Activated B cell treated with CpG ODN at 0.5 μM for 24 hours (primary cell): ENCODE measurements at regions not wholly inside any gene's neighbourhood (a gene's known extent, or its start where the extent isn't known, plus 50 kb on each side); places are given as distances from the start of the nearest gene placed in this dataset.

Source experiments
- ATAC-seq: fragments of 200-7000 bp; cut with Tn5 transposase; one replicate; pipeline ENCODE4 v1.10.0; 2021; ENCODE audit warnings: low read depth, mild to moderate bottlenecking, moderate library complexity
- CTCF ChIA-PET: fragments of 350-600 bp; sonication (Branson Sonifier 250); formaldehyde crosslinking; loops from one replicate; lab custom pipeline; 2021; ENCODE audit warnings: antibody characterized with exemption; lab: Charles Lee
- POLR2A ChIA-PET: fragments of 350-600 bp; sonication (Branson Sonifier 250); formaldehyde crosslinking; loops from one replicate; lab custom pipeline; 2021; ENCODE audit warnings: antibody characterized with exemption; lab: Charles Lee
- DNase-seq: peaks from one replicate; pipeline ENCODE4 v3.0.0; 2022
- H3K27ac Mint-ChIP-seq: one replicate; pipeline ENCODE4 v1.8.0; 2020; ENCODE audit warnings: mixed read lengths
- H3K27me3 Mint-ChIP-seq: one replicate; pipeline ENCODE4 v1.8.0; 2021; ENCODE audit warnings: mixed read lengths
- H3K36me3 Mint-ChIP-seq: one replicate; pipeline ENCODE4 v1.8.0; 2021; ENCODE audit warnings: low read depth, mixed read lengths
- H3K4me1 Mint-ChIP-seq: one replicate; pipeline ENCODE4 v1.8.0; 2021; ENCODE audit warnings: mixed read lengths
- H3K4me3 Mint-ChIP-seq: one replicate; pipeline ENCODE4 v1.8.0; 2020; ENCODE audit warnings: mild to moderate bottlenecking, mixed read lengths
- H3K9me3 Mint-ChIP-seq: one replicate; pipeline ENCODE4 v1.8.0; 2020; ENCODE audit warnings: mixed read lengths
- intact Hi-C: fragments of 100-400 bp; cut with micrococcal nuclease; formaldehyde crosslinking; loops from one replicate; pipeline ENCODE4 v1.15.1; 2024
- TF ChIP-seq, protein P1 (sequence below): fragments of 200-600 bp; IDR thresholded peaks from one replicate; pipeline ENCODE4 v1.8.0; 2022; ENCODE audit warnings: antibody characterized with exemption, mild to moderate bottlenecking

GRCh38 chr10:33722067-33722466 is 387.6 kb upstream of the NRP1 start:
- POLR2A ChIA-PET, result no interaction called here
- Mint-ChIP-seq H3K4me3 (no peak overlapping the region), H3K27ac (no peak overlapping the region), H3K27me3 (no peaks in the 10 kb centered on the region), H3K4me1 (no peaks in the 10 kb centered on the region), H3K9me3 (peaks cover 5% of the 10 kb centered on the region), H3K36me3 (no peaks in the 10 kb centered on the region)
- TF ChIP-seq, protein P1, sequence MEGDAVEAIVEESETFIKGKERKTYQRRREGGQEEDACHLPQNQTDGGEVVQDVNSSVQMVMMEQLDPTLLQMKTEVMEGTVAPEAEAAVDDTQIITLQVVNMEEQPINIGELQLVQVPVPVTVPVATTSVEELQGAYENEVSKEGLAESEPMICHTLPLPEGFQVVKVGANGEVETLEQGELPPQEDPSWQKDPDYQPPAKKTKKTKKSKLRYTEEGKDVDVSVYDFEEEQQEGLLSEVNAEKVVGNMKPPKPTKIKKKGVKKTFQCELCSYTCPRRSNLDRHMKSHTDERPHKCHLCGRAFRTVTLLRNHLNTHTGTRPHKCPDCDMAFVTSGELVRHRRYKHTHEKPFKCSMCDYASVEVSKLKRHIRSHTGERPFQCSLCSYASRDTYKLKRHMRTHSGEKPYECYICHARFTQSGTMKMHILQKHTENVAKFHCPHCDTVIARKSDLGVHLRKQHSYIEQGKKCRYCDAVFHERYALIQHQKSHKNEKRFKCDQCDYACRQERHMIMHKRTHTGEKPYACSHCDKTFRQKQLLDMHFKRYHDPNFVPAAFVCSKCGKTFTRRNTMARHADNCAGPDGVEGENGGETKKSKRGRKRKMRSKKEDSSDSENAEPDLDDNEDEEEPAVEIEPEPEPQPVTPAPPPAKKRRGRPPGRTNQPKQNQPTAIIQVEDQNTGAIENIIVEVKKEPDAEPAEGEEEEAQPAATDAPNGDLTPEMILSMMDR, result no peak
- ATAC-seq (no peak), DNase-seq (no peak)
- intact Hi-C loops, result no loop called here
- CTCF ChIA-PET, result no interaction called here

GRCh38 chr10:33721509-33721908 is 387.0 kb upstream of the NRP1 start:
- ATAC-seq (no peak), DNase-seq (no peak)
- Mint-ChIP-seq H3K4me3 (no peak overlapping the region), H3K4me1 (no peaks in the 10 kb centered on the region), H3K27me3 (no peaks in the 10 kb centered on the region), H3K9me3 (peaks cover 5% of the 10 kb centered on the region), H3K27ac (no peak overlapping the region), H3K36me3 (no peaks in the 10 kb centered on the region)
- ChIA-PET POLR2A (no interaction called here), CTCF (no interaction called here)
- intact Hi-C loops, result no loop called here
- TF ChIP-seq, protein P1, result no peak

DNA sequence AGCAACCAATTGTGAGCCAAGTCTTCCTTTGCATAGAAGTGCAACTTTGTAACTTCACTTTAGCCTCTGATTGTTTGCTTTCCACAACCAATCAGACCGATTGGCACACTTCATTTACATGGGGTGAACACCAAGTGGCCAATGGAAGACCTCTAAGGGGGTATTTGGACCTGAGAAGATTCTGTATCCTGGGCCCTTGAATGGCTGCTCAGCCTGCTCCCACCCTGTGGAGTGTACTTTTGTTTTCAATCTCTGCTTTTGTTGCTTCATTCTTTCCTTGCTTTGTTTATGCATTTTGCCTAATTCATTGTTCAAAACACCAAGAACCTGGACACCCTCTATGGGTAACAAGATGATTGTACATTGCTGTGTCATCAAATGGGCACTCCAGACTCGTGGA is 385.7 kb upstream of the NRP1 start:
- Mint-ChIP-seq H3K36me3 (no peaks in the 10 kb centered on the region), H3K27ac (no peak overlapping the region), H3K4me3 (no peak overlapping the region), H3K9me3 (peaks cover 5% of the 10 kb centered on the region), H3K27me3 (no peaks in the 10 kb centered on the region), H3K4me1 (no peaks in the 10 kb centered on the region)
- no peak for DNase-seq
- POLR2A ChIA-PET, result no interaction called here
- TF ChIP-seq, protein P1, result no peak
- intact Hi-C loops, result no loop called here
- CTCF ChIA-PET, result no interaction called here
- ATAC-seq, result no peak

- intact Hi-C loops, result no loop called here
- Mint-ChIP-seq H3K9me3 (peaks cover 5% of the 10 kb centered on the region), H3K36me3 (no peaks in the 10 kb centered on the region), H3K4me3 (no peak overlapping the region), H3K27me3 (no peaks in the 10 kb centered on the region), H3K4me1 (no peaks in the 10 kb centered on the region), H3K27ac (no peak overlapping the region)
- POLR2A ChIA-PET, result no interaction called here
- DNase-seq (no peak), ATAC-seq (no peak)
- TF ChIP-seq, protein P1, result no peak
- CTCF ChIA-PET, result no interaction called here
These were observed 384.7 kb upstream of the NRP1 start for GRCh38 chr10:33719005-33719703.

DNA sequence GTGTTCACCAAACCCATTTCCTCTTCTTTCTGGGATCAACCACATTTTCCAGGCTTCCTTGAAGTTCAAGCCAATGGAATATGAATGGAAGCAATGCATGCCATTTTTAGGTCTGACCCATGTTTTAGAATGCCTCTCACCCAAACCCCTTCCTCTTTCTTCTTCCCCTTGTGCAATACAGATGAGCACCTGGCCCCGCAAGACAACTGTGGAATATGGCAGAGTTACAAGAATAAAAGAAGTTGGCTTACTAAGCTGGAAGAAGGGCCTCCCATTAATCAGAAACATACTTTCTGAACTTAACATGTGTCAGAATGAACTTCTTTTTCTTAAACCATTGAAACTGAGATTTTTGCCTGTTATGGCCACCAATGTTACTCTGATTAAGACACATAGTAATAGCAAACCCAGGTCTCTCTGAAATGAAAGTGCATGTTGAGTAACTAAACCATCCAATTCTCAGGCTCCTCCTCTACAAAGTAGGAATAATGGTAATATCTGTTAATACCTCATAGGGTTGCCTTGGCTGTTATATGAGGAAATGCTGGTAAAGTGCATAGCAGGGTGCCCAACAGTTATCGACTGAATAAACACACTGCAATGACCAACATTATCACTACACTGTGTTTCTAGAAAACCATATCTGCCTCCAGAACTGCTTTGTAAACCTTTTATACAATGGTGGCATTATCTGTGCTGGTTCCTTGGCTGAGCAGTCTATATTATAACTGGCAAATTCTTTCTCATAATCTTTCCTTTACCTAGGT is 382.2 kb upstream of the NRP1 start:
- no peak for DNase-seq
- TF ChIP-seq, protein P1, result no peak
- no peak for ATAC-seq
- no peaks in the 10 kb centered on the region for H3K36me3 Mint-ChIP-seq
- no peaks in the 10 kb centered on the region for H3K4me1 Mint-ChIP-seq
- no peak overlapping the region for H3K4me3 Mint-ChIP-seq
- intact Hi-C loops, result no loop called here
- no peaks in the 10 kb centered on the region for H3K27me3 Mint-ChIP-seq
- POLR2A ChIA-PET, result no interaction called here
- no peak overlapping the region for H3K27ac Mint-ChIP-seq
- peaks cover 2% of the 10 kb centered on the region for H3K9me3 Mint-ChIP-seq
- CTCF ChIA-PET, result no interaction called here
